Progenitor cell of endocrine pancreas (in vitro differentiated cells): ENCODE measurements at regions not wholly inside any gene's neighbourhood (a gene's known extent, or its start where the extent isn't known, plus 50 kb on each side); places are given as distances from the start of the nearest gene placed in this dataset.

Source experiments
- DNase-seq: peaks from one replicate; pipeline ENCODE4 v3.0.0; 2021; ENCODE audit warnings: low spot score; ENCODE audit not compliant: unreplicated experiment
- H3K27ac Mint-ChIP-seq: 2 replicates; pipeline ENCODE4 v1.8.0; 2021; ENCODE audit warnings: mild to moderate bottlenecking, moderate library complexity, mixed read lengths
- H3K27me3 Mint-ChIP-seq: 2 replicates; pipeline ENCODE4 v1.8.0; 2021; ENCODE audit warnings: mixed read lengths
- H3K36me3 Mint-ChIP-seq: 2 replicates; pipeline ENCODE4 v1.8.0; 2022; ENCODE audit warnings: mixed read lengths; ENCODE audit not compliant: insufficient read depth
- H3K4me1 Mint-ChIP-seq: 2 replicates; pipeline ENCODE4 v1.8.0; 2021; ENCODE audit warnings: low read depth, mixed read lengths
- H3K4me3 Mint-ChIP-seq: 2 replicates; pipeline ENCODE4 v1.8.0; 2021; ENCODE audit warnings: low read depth, mild to moderate bottlenecking, moderate library complexity, mixed read lengths
- H3K9me3 Mint-ChIP-seq: 2 replicates; pipeline ENCODE4 v1.8.0; 2021; ENCODE audit warnings: low read depth, mixed read lengths
- TF ChIP-seq, protein P1 (sequence below): fragments of 200-600 bp; sonication (generic); IDR thresholded peaks from one replicate; pipeline ENCODE4 v1.5.0; 2021; ENCODE audit warnings: antibody characterized with exemption, mild to moderate bottlenecking; ENCODE audit not compliant: unreplicated experiment

DNA sequence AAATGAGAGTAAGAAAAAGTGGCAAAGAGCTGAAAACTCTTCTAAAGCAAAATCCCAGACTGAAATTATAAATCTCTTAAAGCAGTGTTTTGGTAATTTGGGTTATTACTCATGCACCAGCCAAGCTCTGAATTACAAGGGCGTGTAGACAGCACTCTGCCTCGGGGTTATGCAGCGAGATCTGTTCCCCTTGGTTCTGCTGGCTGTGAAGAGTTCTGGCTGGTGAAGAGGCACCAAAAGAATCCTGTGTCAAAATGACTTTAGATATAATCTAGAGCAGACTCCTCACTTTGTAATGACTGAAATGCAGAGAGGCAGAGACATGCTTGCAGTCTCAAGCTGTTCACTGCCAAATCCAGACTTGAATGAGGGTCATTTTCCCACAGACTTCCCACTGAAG is 461.8 kb upstream of the CXADR start:
- Mint-ChIP-seq H3K27ac (no peak overlapping the region), H3K9me3 (peaks cover 8% of the 10 kb centered on the region), H3K27me3 (no peaks in the 10 kb centered on the region), H3K36me3 (no peaks in the 10 kb centered on the region), H3K4me1 (peaks cover 24% of the 10 kb centered on the region), H3K4me3 (no peak overlapping the region)
- DNase-seq = no peak
- TF ChIP-seq, protein P1, sequence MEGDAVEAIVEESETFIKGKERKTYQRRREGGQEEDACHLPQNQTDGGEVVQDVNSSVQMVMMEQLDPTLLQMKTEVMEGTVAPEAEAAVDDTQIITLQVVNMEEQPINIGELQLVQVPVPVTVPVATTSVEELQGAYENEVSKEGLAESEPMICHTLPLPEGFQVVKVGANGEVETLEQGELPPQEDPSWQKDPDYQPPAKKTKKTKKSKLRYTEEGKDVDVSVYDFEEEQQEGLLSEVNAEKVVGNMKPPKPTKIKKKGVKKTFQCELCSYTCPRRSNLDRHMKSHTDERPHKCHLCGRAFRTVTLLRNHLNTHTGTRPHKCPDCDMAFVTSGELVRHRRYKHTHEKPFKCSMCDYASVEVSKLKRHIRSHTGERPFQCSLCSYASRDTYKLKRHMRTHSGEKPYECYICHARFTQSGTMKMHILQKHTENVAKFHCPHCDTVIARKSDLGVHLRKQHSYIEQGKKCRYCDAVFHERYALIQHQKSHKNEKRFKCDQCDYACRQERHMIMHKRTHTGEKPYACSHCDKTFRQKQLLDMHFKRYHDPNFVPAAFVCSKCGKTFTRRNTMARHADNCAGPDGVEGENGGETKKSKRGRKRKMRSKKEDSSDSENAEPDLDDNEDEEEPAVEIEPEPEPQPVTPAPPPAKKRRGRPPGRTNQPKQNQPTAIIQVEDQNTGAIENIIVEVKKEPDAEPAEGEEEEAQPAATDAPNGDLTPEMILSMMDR = no peak

DNA sequence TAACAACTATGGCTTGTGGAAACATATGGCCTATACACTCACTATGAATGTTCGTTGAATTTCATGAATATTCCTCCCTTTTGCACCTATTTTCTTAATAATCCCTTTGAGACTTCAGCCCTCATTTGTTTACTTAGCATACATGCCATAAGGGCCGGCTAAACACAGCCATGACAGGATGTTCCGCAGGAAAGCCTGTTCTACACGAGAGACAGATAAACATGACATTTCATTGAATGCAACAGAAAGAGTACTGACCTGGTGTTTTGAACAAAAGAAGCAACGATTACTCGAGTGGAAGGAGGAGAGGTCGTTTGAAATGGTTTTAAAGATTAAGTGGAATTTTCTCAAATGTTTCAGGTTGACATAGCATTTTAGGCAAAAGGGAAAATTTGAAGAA is 459.5 kb upstream of the CXADR start:
- H3K36me3 Mint-ChIP-seq = no peaks in the 10 kb centered on the region
- no peak overlapping the region for H3K27ac Mint-ChIP-seq

DNA sequence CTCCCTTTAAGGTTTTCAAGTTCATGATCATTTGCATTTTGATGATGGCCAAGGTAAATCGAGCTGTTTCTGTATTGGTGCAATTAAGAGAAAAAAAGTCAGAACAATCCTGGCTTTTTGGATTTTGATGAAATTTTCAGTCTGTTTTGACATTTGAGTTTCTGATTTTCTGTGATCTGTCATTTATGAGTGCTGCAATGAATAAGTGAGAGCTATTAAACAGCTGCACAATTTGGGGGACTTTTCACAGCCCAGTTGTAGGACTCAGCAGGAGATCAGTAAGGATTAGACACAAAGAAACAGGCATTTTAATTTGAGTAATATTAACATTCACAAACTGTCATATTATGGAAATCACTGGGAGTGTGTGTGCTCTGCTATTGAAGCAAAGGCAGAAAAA is 452.9 kb upstream of the CXADR start:
- H3K36me3 Mint-ChIP-seq = no peaks in the 10 kb centered on the region
- no peaks in the 10 kb centered on the region for H3K4me1 Mint-ChIP-seq
- no peaks in the 10 kb centered on the region for H3K27me3 Mint-ChIP-seq

More for the DNA sequence above, 459.5 kb upstream of the CXADR start:
- Mint-ChIP-seq H3K4me3 (no peak overlapping the region), H3K27me3 (no peaks in the 10 kb centered on the region), H3K4me1 (peaks cover 24% of the 10 kb centered on the region), H3K9me3 (no peaks in the 10 kb centered on the region)
- no peak for DNase-seq
- TF ChIP-seq, protein P1 = no peak

DNA sequence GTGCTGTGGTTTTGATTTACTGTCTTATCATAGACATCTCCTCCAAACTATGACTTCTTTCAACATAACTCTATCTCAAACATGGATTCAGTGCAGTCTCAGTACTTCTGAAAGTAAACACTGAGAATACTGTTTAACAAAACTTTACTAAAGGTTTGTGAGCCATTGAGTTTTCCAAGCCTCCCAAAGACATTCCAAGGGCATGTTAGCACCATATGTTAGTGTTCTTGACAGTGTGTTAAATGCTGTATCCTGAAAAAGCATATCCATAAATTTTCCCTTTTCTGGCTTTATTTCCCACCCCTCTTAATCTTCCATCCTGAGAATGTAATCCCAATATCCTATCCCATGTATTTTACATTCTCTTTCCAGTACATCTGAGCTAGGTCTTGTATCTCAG is 446.8 kb upstream of the CXADR start:
- Mint-ChIP-seq H3K9me3 (no peaks in the 10 kb centered on the region), H3K27ac (no peak overlapping the region), H3K27me3 (no peaks in the 10 kb centered on the region), H3K36me3 (no peaks in the 10 kb centered on the region), H3K4me3 (no peak overlapping the region), H3K4me1 (no peaks in the 10 kb centered on the region)
- TF ChIP-seq, protein P1 = no peak
- no peak for DNase-seq

More for the DNA sequence above, 452.9 kb upstream of the CXADR start:
- DNase-seq = no peak
- Mint-ChIP-seq H3K9me3 (no peaks in the 10 kb centered on the region), H3K27ac (no peak overlapping the region), H3K4me3 (no peak overlapping the region)
- TF ChIP-seq, protein P1 = no peak

DNA sequence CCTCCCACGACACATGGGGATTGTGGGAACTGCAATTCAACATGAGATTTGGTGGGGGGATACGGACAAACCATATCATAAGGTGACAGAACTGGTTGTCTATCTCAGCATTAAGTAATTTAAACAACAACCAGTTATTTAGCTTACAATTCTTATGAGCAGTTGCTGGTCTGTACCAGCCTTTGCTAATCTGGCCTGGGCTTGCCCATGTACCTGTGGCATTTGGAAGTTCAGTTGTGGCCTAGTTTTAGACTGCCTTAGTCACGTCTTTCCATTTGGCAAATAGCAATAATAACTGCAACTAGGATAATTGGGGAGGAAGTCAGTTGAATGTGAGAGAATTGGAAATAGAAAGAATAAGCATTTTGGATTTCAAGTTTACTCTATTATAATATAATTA is 441.8 kb upstream of the CXADR start:
- Mint-ChIP-seq H3K4me1 (no peaks in the 10 kb centered on the region), H3K9me3 (no peaks in the 10 kb centered on the region), H3K27me3 (no peaks in the 10 kb centered on the region), H3K4me3 (no peak overlapping the region), H3K27ac (no peak overlapping the region), H3K36me3 (no peaks in the 10 kb centered on the region)
- TF ChIP-seq, protein P1 = no peak
- no peak for DNase-seq
